ENCODE measurements at regions not wholly inside any gene's neighbourhood (a gene's known extent, or its start where the extent isn't known, plus 50 kb on each side); places are given as distances from the start of the nearest gene placed in this dataset.

DNA sequence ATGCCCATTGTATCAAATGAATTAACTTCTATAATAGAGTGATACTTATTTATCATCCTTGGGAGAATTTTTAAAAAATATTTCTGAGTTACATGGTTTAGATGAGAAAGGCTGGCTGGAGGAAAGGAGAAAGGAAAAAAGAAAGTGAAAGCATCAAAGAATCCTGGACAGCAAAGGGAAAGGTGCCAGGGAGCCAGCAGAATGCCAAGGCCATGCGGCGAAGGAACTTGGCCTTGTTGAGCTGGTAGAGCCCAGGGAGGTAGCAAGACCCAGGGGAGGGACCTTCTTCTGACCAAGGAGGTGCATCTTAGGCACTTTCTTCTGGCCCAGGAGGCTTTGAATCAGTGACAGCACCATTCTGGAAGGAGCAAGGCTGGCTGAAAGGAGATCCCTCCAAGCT lies 240.5 kb downstream of the ENC1 start:
- Histone ChIP-seq H3K79me2 (ENCODE audit: low read depth) (no peaks in the 10 kb centered on the region), H3K9ac (no peak overlapping the region), H3K9me3 (ENCODE audit: low read depth) (no peaks in the 10 kb centered on the region), H3K36me3 (no peaks in the 10 kb centered on the region), H3K4me3 (no peak overlapping the region), H3K27me3 (no peaks in the 10 kb centered on the region), H4K20me1 (ENCODE audit: low read depth) (no peaks in the 10 kb centered on the region), H3K27ac (no peak overlapping the region), H3K4me1 (peaks cover 3% of the 10 kb centered on the region), H2AFZ (replicated peaks) (no peak overlapping the region), H3F3A (ENCODE audit: low read depth) (no peaks in the 10 kb centered on the region), H3K4me2 (no peak overlapping the region)
- Mint-ChIP-seq H3K9me3 (peaks cover 5% of the 10 kb centered on the region), H3K27me3 (ENCODE audit: insufficient read depth, low read depth) (peaks cover 12% of the 10 kb centered on the region), H3K4me3 (no peak overlapping the region), H3K36me3 (no peaks in the 10 kb centered on the region), H3K27ac (no peak overlapping the region), H3K4me1 (peaks cover 44% of the 10 kb centered on the region)
- TF ChIP-seq EZH2phosphoT487 (IDR thresholded peaks at IDR 0.05) (no peak), EZH2 (IDR thresholded peaks at IDR 0.05) (no peak)
- TF ChIP-seq, protein P1, sequence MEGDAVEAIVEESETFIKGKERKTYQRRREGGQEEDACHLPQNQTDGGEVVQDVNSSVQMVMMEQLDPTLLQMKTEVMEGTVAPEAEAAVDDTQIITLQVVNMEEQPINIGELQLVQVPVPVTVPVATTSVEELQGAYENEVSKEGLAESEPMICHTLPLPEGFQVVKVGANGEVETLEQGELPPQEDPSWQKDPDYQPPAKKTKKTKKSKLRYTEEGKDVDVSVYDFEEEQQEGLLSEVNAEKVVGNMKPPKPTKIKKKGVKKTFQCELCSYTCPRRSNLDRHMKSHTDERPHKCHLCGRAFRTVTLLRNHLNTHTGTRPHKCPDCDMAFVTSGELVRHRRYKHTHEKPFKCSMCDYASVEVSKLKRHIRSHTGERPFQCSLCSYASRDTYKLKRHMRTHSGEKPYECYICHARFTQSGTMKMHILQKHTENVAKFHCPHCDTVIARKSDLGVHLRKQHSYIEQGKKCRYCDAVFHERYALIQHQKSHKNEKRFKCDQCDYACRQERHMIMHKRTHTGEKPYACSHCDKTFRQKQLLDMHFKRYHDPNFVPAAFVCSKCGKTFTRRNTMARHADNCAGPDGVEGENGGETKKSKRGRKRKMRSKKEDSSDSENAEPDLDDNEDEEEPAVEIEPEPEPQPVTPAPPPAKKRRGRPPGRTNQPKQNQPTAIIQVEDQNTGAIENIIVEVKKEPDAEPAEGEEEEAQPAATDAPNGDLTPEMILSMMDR (IDR thresholded peaks at IDR 0.05) = no peak
- DNase-seq (ENCODE audit: low spot score) = no peak

DNA sequence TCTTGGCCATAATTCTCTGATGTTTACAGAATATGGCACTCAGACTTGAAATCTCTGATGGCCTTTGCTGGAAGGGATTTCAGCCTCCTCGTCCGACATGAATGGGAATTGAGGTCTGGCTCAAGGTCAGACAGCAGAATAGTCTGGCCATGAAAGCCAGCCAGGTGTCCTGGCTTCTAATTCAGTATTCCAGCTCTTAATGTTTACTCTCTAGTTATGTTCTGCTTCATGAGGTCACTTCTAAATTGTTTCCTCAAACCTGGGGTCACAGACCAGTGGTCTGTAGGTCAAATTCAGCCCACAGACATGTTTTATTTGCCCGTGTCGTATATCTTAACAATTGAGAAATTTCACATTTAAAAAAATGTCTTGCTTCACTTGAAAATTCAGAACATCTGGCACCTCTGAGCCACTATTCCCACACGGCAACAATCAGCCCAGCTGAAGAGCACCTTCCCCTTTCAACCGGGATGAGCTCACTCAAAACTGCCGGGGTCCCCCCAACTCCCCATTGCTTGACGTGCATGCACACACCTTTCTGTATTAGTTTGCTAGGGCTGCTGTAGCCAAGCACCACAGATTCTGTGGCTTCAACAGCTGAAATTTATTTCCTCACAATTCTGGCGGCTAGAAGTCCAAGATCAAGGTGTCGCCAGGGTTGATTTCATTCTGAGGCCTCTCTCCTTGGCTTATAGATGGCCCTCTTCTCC lies 243.5 kb downstream of the ENC1 start:
- Histone ChIP-seq H2AFZ (replicated peaks) (no peak overlapping the region), H3K36me3 (no peaks in the 10 kb centered on the region), H4K20me1 (ENCODE audit: low read depth) (no peaks in the 10 kb centered on the region), H3K4me2 (no peak overlapping the region), H3K4me3 (no peak overlapping the region), H3K27ac (no peak overlapping the region), H3K27me3 (no peaks in the 10 kb centered on the region), H3K79me2 (ENCODE audit: low read depth) (no peaks in the 10 kb centered on the region), H3K9me3 (ENCODE audit: low read depth) (no peaks in the 10 kb centered on the region), H3K9ac (no peak overlapping the region), H3K4me1 (peaks cover 11% of the 10 kb centered on the region), H3F3A (ENCODE audit: low read depth) (no peaks in the 10 kb centered on the region)
- no peaks in the 10 kb centered on the region for H3K36me3 Mint-ChIP-seq
- peaks cover 5% of the 10 kb centered on the region for H3K27me3 Mint-ChIP-seq (ENCODE audit: insufficient read depth, low read depth)
- H3K4me3 Mint-ChIP-seq = no peak overlapping the region
- DNase-seq (ENCODE audit: low spot score) = no peak
- peaks cover 5% of the 10 kb centered on the region for H3K9me3 Mint-ChIP-seq
- TF ChIP-seq EZH2 (IDR thresholded peaks at IDR 0.05) = no peak
- TF ChIP-seq, protein P1 (IDR thresholded peaks at IDR 0.05) = no peak
- TF ChIP-seq EZH2phosphoT487 (IDR thresholded peaks at IDR 0.05) = no peak
- H3K27ac Mint-ChIP-seq = no peak overlapping the region
- peaks cover 31% of the 10 kb centered on the region for H3K4me1 Mint-ChIP-seq

DNA sequence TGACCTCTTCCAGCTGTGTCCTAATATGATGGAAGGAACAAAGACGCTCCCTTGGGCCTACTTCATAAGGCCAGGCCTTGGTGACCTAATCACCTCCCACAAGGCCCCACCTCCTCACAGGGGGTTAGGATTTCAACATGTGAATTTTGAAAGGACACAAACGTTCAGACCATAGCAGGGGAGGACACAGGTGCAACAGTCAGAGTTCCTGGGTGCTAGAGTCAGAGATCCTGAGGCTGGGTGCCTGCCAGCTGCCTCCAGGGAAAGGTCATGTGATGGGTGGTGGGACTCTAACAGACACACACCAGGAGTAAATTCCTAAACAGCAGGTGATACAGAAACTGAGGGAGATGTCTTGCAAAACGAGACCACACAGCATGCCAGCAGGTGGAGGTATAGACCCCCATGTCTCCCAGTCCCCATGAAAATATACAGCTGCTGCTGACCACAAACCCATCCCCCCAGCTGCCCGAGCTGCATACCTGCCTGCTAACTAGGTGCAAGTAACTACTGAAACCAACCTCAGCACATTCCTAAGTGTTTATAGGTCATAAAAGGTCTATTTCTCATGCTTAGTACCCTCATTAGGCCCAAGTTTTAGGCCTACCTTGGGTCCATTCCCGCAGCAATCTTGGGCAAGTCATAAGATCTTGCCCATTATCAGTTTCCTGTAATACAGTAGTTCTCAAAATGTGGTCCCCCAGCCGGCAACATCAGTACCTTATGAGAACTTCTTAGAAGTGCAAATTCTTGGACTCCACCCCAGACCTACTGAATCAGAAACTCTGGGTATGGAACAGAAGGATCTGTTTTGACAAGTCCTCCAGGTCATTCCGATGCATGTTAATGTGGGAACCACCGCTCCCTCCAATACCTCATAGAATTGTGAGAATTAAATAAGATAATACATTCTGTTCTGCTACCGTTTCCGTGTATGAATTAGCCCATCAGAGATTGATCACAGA lies 245.3 kb downstream of the ENC1 start:
- H3K4me1 ChIP-seq = peaks cover 11% of the 10 kb centered on the region
- Mint-ChIP-seq H3K36me3 (no peaks in the 10 kb centered on the region), H3K27ac (peak overlapping the region; percentile 76), H3K27me3 (ENCODE audit: insufficient read depth, low read depth) (peaks cover 5% of the 10 kb centered on the region), H3K4me3 (no peak overlapping the region), H3K4me1 (peaks cover 19% of the 10 kb centered on the region), H3K9me3 (peaks cover 5% of the 10 kb centered on the region)
- H2AFZ ChIP-seq (replicated peaks) = no peak overlapping the region
- H3K4me3 ChIP-seq = no peak overlapping the region
- no peak overlapping the region for H3K9ac ChIP-seq
- DNase-seq (ENCODE audit: low spot score) = no peak
- TF ChIP-seq EZH2phosphoT487 (IDR thresholded peaks at IDR 0.05) (no peak), EZH2 (IDR thresholded peaks at IDR 0.05) (no peak)
- TF ChIP-seq, protein P1 (IDR thresholded peaks at IDR 0.05) = no peak
- H3K79me2 ChIP-seq (ENCODE audit: low read depth) = no peaks in the 10 kb centered on the region
- H3K27ac ChIP-seq = no peak overlapping the region
- no peak overlapping the region for H3K4me2 ChIP-seq
- no peaks in the 10 kb centered on the region for H3K9me3 ChIP-seq (ENCODE audit: low read depth)
- H3F3A ChIP-seq (ENCODE audit: low read depth) = no peaks in the 10 kb centered on the region
- H4K20me1 ChIP-seq (ENCODE audit: low read depth) = no peaks in the 10 kb centered on the region
- no peaks in the 10 kb centered on the region for H3K36me3 ChIP-seq
- H3K27me3 ChIP-seq = no peaks in the 10 kb centered on the region
